Renal cortex interstitium (tissue), 11 donors: ENCODE measurements at regions not wholly inside any gene's neighbourhood (a gene's known extent, or its start where the extent isn't known, plus 50 kb on each side); places are given as distances from the start of the nearest gene placed in this dataset.
"Not testable (repeated sequence)": the region's sequence is repeated elsewhere in the genome, so short reads cannot be mapped to it uniquely, and the experiment has no call there.

Experiments
- DNase-seq, 11 donors: peaks; one replicate each; pipeline ENCODE4 v3.0.0-alpha.2; 2013; ENCODE audit warnings: low read depth in 9 of 11, low spot score in 4 of 11; ENCODE audit errors: extremely low read depth in 1 of 11

- DNase-seq = no peak
These were observed 169.6 kb upstream of the MXRA5 start for GRCh38 chrX:3516051-3516541.

- DNase-seq = no peak
These were observed 168.5 kb upstream of the MXRA5 start for GRCh38 chrX:3514996-3515395.

DNA sequence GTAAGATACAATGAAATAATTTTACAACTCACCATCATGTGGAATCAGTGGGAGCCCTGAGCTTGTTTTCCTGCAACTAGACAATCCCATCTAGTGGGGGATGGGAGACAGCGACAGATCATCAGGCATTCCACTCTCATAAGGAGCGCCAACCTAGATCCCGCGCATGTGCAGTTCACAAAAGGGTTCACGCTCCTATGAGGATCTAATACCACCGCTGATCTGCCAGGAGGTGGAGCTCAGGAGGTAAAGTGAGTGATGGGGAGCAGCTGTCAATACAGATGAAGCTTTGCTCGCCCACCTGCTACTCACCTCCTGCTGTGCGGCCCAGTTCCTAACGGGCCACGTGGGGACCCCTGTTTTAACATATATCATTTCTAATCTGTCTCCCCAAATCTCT is 165.7 kb upstream of the MXRA5 start:
- not testable (repeated sequence) for DNase-seq

- DNase-seq = no peak
These were observed 163.5 kb upstream of the MXRA5 start for GRCh38 chrX:3509934-3510333.

DNA sequence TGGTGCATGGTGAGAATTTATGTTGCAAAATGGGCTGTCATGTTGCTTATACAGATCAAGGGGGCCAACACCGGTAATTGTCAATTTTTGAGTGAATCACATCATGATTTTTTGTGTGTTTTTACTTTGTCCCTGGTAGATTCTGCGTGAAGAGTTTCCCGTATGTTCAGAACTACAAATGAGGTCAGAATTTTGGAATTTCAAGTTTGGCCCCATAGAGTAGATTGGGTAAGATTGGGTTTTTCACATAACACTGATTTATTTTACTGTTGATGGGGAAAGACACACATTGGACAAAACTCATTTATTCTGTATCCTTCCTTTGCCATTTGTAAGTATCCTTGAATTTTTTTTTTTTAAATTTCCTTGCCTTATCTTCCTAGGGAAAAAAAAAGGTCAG is 158.5 kb upstream of the MXRA5 start:
- DNase-seq = no peak

DNA sequence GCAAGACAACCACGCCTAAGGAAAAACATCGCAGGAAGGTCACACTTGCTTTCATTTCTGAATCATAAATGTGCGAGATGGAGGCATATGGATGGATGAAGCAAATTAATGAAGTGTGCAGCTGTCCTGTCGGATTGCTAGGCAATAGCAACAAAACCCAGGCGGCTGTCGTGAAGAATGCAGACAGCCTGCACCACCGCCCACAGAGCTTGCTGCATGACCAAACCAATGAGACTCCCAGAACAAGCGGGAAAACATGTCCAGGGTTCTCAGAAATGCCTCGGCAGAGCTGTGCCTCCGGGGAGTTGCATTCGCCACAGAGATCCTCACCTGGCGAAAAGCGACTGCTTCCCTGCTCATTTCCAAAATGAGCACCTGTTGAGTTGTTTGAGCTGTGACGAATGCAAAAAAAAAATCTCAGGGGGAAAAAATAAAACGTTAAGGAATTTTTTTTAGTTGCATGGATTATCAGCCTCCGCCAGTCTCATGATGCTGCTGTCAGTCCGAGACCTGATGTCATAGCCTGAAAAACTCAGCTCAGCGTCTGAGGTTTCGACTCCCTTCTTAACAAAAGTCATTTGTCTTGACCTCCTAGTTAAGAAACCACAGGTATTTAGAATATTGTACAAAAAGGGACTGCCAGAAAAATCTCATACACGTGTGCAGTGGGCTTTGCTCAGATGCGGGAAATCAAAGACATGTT is 155.5 kb upstream of the MXRA5 start:
- peak in 6 of 11 donors; percentile 2 to 35 (median 7) for DNase-seq

DNA sequence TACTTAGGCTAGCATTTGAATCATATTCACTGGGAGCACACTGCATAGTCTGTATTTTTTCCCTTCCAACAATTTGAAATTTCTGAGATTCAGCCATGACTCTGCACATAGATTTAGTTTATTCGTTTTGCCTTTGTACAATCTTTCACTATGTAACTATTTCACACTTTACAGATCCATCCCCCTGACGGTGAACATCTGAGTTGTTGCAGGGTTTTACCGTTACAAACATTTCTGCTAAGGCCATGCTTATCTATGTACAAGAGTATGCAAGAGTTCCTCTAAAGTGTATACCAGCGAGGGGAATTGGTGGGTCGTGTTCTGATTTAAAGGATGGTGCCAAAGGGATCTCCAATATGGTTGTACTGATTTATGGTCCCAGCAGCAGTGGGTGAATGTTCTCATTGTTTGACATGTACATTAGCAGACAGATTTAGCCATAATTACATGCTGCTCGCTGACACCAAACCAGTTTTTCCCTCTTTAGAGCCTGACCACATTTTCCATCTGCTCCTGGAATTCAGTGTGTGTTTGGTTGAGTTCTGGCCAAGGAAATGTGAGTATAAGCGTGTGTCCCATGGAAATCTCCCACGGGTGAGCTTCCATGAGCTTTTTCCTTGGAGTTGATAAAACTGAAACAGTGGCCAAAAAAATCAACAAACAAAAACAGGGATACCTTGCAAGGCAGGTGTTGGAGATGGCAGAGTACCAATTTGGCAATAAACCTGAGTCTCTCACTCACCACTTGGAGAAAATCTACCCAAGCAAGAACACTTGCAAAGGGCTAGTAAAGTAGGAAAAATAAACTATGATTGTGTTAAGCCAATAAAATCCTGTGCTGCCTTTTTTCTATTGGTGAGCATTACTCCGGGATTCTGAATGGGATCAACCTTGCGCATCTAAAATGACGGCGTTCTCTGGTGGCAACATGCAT is 149.7 kb upstream of the MXRA5 start:
- DNase-seq = not testable (repeated sequence)

DNA sequence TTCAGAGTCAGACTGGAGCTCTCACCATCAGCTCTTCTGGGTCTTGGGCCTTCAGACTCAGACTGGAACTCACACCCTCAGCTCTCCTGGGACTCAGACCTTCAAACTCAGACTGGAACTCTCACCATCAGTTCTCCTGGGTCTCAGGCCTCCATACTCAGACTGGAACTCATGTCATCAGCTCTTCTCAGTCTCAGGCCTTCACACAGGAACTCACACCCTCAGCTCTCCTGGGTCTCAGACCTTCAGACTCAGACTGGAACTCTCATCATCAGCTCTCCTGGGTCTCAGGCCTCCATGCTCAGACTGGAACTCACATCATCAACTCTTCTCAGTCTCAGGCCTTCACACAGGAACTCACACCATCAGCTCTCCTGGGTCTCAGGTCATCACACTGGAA is 147.2 kb upstream of the MXRA5 start:
- no peak for DNase-seq

GRCh38 chrX:3485727-3486126 is 139.3 kb upstream of the MXRA5 start:
- no peak for DNase-seq

- no peak for DNase-seq
These were observed 132.6 kb upstream of the MXRA5 start for GRCh38 chrX:3479026-3479425.

- DNase-seq = no peak
These were observed 130.5 kb upstream of the MXRA5 start for GRCh38 chrX:3476973-3477372.

GRCh38 chrX:3470211-3470679 is 123.8 kb upstream of the MXRA5 start:
- DNase-seq = not testable (repeated sequence)

- DNase-seq = no peak
These were observed 121.6 kb upstream of the MXRA5 start for GRCh38 chrX:3468031-3468430.

DNA sequence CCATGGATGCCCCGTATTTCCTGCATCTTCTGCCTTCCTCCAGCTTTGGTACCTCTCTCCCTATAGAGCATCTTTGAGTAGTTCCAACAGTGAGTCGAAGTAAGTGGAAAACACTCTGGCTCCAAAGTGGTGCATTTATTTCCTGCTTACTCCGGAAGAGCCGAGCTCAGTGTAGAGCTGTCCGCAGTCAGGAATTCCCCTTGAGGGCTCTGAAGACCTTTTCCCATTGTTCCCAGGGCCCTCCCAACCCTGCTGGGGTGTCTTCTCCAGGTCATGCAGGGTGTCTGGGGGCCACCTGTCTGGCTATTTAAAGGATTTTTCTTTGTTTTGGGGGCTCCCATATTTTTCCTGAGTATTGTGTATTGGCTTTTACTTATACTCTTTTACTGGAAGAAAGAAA is 118.6 kb upstream of the MXRA5 start:
- DNase-seq = no peak

- no peak for DNase-seq
These were observed 115.7 kb upstream of the MXRA5 start for GRCh38 chrX:3462166-3462508.

DNA sequence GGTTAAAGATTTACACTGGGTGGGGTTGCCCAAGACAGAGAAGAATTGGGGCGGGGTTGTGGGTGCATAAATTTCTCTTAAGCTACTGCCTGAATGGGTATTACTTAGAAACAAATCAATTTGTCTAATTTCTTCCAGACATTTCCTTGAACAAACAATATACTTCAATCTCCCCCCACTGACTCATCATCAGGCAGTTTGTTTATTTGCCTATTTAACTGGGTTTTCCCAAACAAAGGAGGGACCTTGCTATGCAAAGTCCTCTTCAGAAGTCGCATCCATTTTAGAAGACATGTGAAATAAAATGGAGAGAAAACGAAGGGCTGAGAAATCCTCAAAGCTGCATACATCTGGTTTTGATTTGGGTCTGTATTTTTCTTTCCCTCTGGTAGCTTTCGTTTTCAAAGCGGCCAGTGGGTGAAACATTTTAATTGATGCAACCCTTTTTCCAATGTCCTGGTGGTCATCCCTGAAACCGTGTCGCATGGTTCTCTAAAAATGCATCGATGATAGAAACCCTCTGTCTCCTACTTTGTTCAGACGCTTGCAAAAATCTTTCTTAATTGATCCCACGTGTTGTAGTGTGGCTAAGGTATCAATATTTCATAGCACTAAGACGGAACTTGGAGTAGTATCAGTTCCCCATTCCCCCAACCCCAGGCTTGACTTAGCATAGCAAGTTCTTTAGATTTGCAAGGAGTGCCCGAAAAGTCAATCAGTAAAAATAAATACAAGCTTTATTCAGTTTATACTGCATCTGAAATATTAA is 115.1 kb upstream of the MXRA5 start:
- DNase-seq = no peak

- no peak for DNase-seq
These were observed 109.3 kb upstream of the MXRA5 start for GRCh38 chrX:3455796-3456195.

DNA sequence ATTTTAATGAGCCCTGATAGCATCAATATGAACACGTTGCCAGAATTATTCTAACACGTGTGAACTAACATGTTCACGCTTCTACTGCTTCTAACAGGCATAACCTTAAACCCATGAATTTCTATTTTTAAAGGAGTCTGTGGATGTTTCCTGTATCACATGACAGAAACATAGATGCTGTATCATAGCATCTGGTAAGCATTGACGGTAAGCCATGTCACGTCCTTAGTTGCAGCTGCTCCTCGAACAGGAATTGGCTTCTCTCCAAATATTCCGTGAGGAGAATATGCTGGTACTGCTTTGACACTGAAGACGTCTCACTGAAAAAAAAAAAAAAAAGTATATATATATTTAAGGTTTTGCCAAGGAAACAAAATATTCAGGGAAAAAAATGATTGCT is 105.1 kb upstream of the MXRA5 start:
- DNase-seq = peak in 2 of 11 donors; percentile 4 to 5

- no peak for DNase-seq
These were observed 104.6 kb upstream of the MXRA5 start for GRCh38 chrX:3450881-3451570.
